ENCODE measurements at regions not wholly inside any gene's neighbourhood (a gene's known extent, or its start where the extent isn't known, plus 50 kb on each side); places are given as distances from the start of the nearest gene placed in this dataset.

GRCh38 chr2:122221665-122222064 is 466.2 kb downstream of the TSN start:
- no peak for TF ChIP-seq CTCF (IDR thresholded peaks at IDR 0.05; ENCODE audit: unreplicated experiment)
- Mint-ChIP-seq H3K27me3 (ENCODE audit: unreplicated experiment) (peaks cover 2% of the 10 kb centered on the region), H3K4me3 (ENCODE audit: unreplicated experiment) (no peak overlapping the region), H3K36me3 (ENCODE audit: low read depth, unreplicated experiment) (no peaks in the 10 kb centered on the region), H3K9me3 (ENCODE audit: unreplicated experiment) (no peaks in the 10 kb centered on the region), H3K27ac (ENCODE audit: unreplicated experiment) (no peak overlapping the region), H3K4me1 (ENCODE audit: unreplicated experiment) (no peaks in the 10 kb centered on the region)
- no peak for DNase-seq (ENCODE audit: low spot score)

GRCh38 chr2:122231296-122231695 is 475.8 kb downstream of the TSN start:
- no peak for TF ChIP-seq CTCF (IDR thresholded peaks at IDR 0.05; ENCODE audit: unreplicated experiment)
- H3K27me3 Mint-ChIP-seq (ENCODE audit: unreplicated experiment), result no peaks in the 10 kb centered on the region
- H3K27ac Mint-ChIP-seq (ENCODE audit: unreplicated experiment), result no peak overlapping the region
- no peaks in the 10 kb centered on the region for H3K36me3 Mint-ChIP-seq (ENCODE audit: low read depth, unreplicated experiment)
- no peak overlapping the region for H3K4me3 Mint-ChIP-seq (ENCODE audit: unreplicated experiment)
- H3K4me1 Mint-ChIP-seq (ENCODE audit: unreplicated experiment), result no peaks in the 10 kb centered on the region
- H3K9me3 Mint-ChIP-seq (ENCODE audit: unreplicated experiment), result no peaks in the 10 kb centered on the region
- no peak for DNase-seq (ENCODE audit: low spot score)

- Mint-ChIP-seq H3K27me3 (ENCODE audit: unreplicated experiment) (peaks cover 2% of the 10 kb centered on the region), H3K36me3 (ENCODE audit: low read depth, unreplicated experiment) (no peaks in the 10 kb centered on the region), H3K4me3 (ENCODE audit: unreplicated experiment) (no peak overlapping the region), H3K27ac (ENCODE audit: unreplicated experiment) (no peak overlapping the region), H3K4me1 (ENCODE audit: unreplicated experiment) (peaks cover 3% of the 10 kb centered on the region), H3K9me3 (ENCODE audit: unreplicated experiment) (no peaks in the 10 kb centered on the region)
- no peak for DNase-seq (ENCODE audit: low spot score)
- no peak for TF ChIP-seq CTCF (IDR thresholded peaks at IDR 0.05; ENCODE audit: unreplicated experiment)
Observed at GRCh38 chr2:122233372-122233771, 477.9 kb downstream of the TSN start.

GRCh38 chr2:122236152-122236874 is 480.9 kb downstream of the TSN start:
- Mint-ChIP-seq H3K9me3 (ENCODE audit: unreplicated experiment) (no peaks in the 10 kb centered on the region), H3K27me3 (ENCODE audit: unreplicated experiment) (peaks cover 2% of the 10 kb centered on the region), H3K27ac (ENCODE audit: unreplicated experiment) (no peak overlapping the region), H3K4me1 (ENCODE audit: unreplicated experiment) (peaks cover 3% of the 10 kb centered on the region), H3K36me3 (ENCODE audit: low read depth, unreplicated experiment) (no peaks in the 10 kb centered on the region), H3K4me3 (ENCODE audit: unreplicated experiment) (no peak overlapping the region)
- no peak for TF ChIP-seq CTCF (IDR thresholded peaks at IDR 0.05; ENCODE audit: unreplicated experiment)
- no peak for DNase-seq (ENCODE audit: low spot score)

GRCh38 chr2:122236925-122237324 is 481.5 kb downstream of the TSN start:
- Mint-ChIP-seq H3K27ac (ENCODE audit: unreplicated experiment) (no peak overlapping the region), H3K27me3 (ENCODE audit: unreplicated experiment) (peaks cover 2% of the 10 kb centered on the region), H3K4me1 (ENCODE audit: unreplicated experiment) (peaks cover 3% of the 10 kb centered on the region), H3K9me3 (ENCODE audit: unreplicated experiment) (no peaks in the 10 kb centered on the region), H3K36me3 (ENCODE audit: low read depth, unreplicated experiment) (no peaks in the 10 kb centered on the region), H3K4me3 (ENCODE audit: unreplicated experiment) (no peak overlapping the region)
- no peak for TF ChIP-seq CTCF (IDR thresholded peaks at IDR 0.05; ENCODE audit: unreplicated experiment)
- DNase-seq (ENCODE audit: low spot score), result no peak

Data from endothelial cell (in vitro differentiated cells).